ENCODE measurements at regions not wholly inside any gene's neighbourhood (a gene's known extent, or its start where the extent isn't known, plus 50 kb on each side); places are given as distances from the start of the nearest gene placed in this dataset.

GRCh38 chr14:51780741-51781140 is 79.7 kb upstream of the GNG2 start:
- DNase-seq = no peak

- DNase-seq = no peak
Observed at GRCh38 chr14:51781381-51781780, 79.0 kb upstream of the GNG2 start.

- no peak for DNase-seq
Observed at GRCh38 chr14:51782435-51782834, 78.0 kb upstream of the GNG2 start.

- DNase-seq = no peak
Observed at GRCh38 chr14:51783765-51784164, 76.6 kb upstream of the GNG2 start.

GRCh38 chr14:51784466-51784865 is 75.9 kb upstream of the GNG2 start:
- no peak for DNase-seq

GRCh38 chr14:51786227-51786626 is 74.2 kb upstream of the GNG2 start:
- DNase-seq = no peak

GRCh38 chr14:51787352-51787751 is 73.1 kb upstream of the GNG2 start:
- DNase-seq = no peak

- DNase-seq = no peak
Observed at GRCh38 chr14:51789114-51789513, 71.3 kb upstream of the GNG2 start.

GRCh38 chr14:51789596-51789995 is 70.8 kb upstream of the GNG2 start:
- DNase-seq = no peak

GRCh38 chr14:51792809-51793208 is 67.6 kb upstream of the GNG2 start:
- no peak for DNase-seq

GRCh38 chr14:51805541-51805940 is 54.9 kb upstream of the GNG2 start:
- DNase-seq = peak; percentile 24

GRCh38 chr14:51806026-51807023 is 54.1 kb upstream of the GNG2 start:
- DNase-seq = no peak

GRCh38 chr14:51807356-51807755 is 53.1 kb upstream of the GNG2 start:
- DNase-seq = no peak

Data from hematopoietic multipotent progenitor cell treated with erythropoietin and hydrocortisone succinate and interleukin-3 and kit ligand, for 6 days (in vitro differentiated cells).